ENCODE measurements at regions not wholly inside any gene's neighbourhood (a gene's known extent, or its start where the extent isn't known, plus 50 kb on each side); places are given as distances from the start of the nearest gene placed in this dataset.
"Not testable (repeated sequence)": the region's sequence is repeated elsewhere in the genome, so short reads cannot be mapped to it uniquely, and the experiment has no call there.

- Mint-ChIP-seq H3K4me3 (no peak overlapping the region), H3K4me1 (no peaks in the 10 kb centered on the region), H3K36me3 (no peaks in the 10 kb centered on the region), H3K9me3 (peaks cover 0 to 3% (median 0%) of the 10 kb centered on the region in 9 donors), H3K27me3 (peaks cover 0 to 6% (median 0%) of the 10 kb centered on the region in 5 donors), H3K27ac (no peak overlapping the region)
- DNase-seq, result no peak
- no peak for ATAC-seq
- POLR2A ChIA-PET, result no interaction called here
Measured at GRCh38 chr3:87581240-87581639, 304.9 kb upstream of the POU1F1 start.

- H3K4me3 Mint-ChIP-seq, result no peak overlapping the region
- H3K27me3 Mint-ChIP-seq, result no peaks in the 10 kb centered on the region
- H3K9me3 Mint-ChIP-seq, result no peaks in the 10 kb centered on the region
- no peaks in the 10 kb centered on the region for H3K4me1 Mint-ChIP-seq
- H3K36me3 Mint-ChIP-seq, result no peaks in the 10 kb centered on the region
- POLR2A ChIA-PET, result no interaction called here
- ATAC-seq (no peak), DNase-seq (no peak)
- H3K27ac Mint-ChIP-seq, result no peak overlapping the region
Measured at GRCh38 chr3:87576752-87577151, 300.4 kb upstream of the POU1F1 start.

DNA sequence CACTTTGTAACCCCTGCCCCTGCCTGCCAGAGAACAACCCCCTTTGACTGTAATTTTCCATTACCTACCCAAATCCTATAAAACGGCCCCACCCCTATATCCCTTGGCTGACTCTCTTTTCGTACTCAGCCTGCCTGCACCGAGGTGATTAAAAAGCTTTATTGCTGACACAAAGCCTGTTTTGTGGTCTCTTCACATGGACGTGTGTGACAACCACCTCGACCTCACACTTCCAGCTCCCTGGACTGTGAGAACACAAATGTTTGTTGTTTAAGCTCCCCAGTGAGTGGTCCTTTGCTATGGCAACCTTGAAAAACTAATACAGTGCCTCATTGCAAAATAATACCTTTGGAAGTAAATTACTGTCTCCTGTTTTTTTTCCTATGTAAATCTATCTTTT lies 299.2 kb upstream of the POU1F1 start:
- Mint-ChIP-seq H3K27ac (no peak overlapping the region), H3K27me3 (no peaks in the 10 kb centered on the region), H3K9me3 (no peaks in the 10 kb centered on the region), H3K36me3 (no peaks in the 10 kb centered on the region), H3K4me3 (no peak overlapping the region), H3K4me1 (no peaks in the 10 kb centered on the region)
- POLR2A ChIA-PET, result no interaction called here
- DNase-seq (no peak), ATAC-seq (no peak)

DNA sequence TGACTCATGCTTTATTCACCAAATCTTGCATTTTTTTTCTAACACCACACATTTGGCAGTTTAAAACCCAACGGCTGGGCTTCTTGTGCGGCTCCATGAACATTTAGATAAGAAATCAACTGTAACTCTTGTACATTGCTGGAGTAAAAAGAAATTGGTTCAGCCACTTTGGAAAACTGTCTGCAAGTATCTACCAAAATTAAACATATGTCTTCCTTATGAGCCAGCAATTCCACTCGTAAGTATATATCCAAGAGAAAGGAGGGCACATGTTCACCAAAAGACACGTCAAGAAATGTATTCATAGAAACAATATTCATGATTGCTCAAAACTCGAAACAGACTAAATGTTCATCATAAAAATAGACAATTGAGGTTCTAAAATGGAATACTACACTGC lies 291.9 kb upstream of the POU1F1 start:
- no peak overlapping the region for H3K27ac Mint-ChIP-seq
- no peaks in the 10 kb centered on the region for H3K27me3 Mint-ChIP-seq
- H3K4me1 Mint-ChIP-seq, result no peaks in the 10 kb centered on the region
- DNase-seq, result no peak
- no peak for ATAC-seq
- POLR2A ChIA-PET, result no interaction called here
- H3K4me3 Mint-ChIP-seq, result no peak overlapping the region
- H3K36me3 Mint-ChIP-seq, result no peaks in the 10 kb centered on the region
- H3K9me3 Mint-ChIP-seq, result no peaks in the 10 kb centered on the region

- POLR2A ChIA-PET, result no interaction called here
- Mint-ChIP-seq H3K27ac (no peak overlapping the region), H3K36me3 (no peaks in the 10 kb centered on the region), H3K4me3 (no peak overlapping the region), H3K9me3 (no peaks in the 10 kb centered on the region), H3K4me1 (no peaks in the 10 kb centered on the region), H3K27me3 (peaks cover 0 to 1% (median 0%) of the 10 kb centered on the region in 5 donors)
- no peak for DNase-seq
- ATAC-seq, result no peak
Measured at GRCh38 chr3:87564438-87564837, 288.1 kb upstream of the POU1F1 start.

DNA sequence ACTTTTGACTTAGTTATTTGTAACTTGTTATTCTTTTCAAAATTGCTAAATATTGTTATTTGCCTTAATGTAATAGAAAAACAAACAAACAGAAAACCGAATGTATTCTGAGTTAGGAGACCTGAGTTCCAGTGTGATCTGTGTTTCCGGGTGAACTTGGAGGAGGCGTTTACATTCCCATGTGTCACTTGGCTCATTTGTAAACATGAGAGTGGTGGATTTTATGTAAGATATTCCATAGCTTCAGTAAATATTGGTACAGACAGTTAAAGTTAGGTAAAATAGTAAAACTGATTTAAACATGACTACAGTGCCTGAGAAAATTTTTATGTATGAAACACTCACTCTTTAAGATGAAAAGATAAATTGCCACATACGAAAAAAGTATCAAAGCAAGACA lies 287.3 kb upstream of the POU1F1 start:
- POLR2A ChIA-PET, result no interaction called here
- H3K4me1 Mint-ChIP-seq, result no peaks in the 10 kb centered on the region

DNA sequence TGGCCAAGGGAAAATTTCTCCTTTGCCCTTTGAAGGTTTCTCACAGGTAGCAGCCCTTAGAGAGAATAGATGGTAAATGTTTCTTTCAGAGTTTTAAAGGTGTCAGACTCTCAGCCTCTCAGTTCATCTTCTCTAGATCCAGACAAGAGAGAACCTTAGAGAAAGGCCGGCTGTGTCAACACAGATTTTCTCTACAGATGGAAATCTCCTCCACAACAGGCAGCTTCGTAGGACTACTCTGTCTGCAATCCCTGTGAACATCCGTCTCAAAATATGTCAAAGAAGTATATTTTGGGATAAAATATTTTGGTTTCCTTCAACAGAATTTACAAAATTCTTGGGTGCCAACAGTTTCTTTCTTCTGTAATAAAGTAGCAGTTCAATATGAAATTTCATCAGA lies 282.1 kb upstream of the POU1F1 start:
- no peak for DNase-seq
- no peaks in the 10 kb centered on the region for H3K9me3 Mint-ChIP-seq
- peaks cover 0 to 1% (median 0%) of the 10 kb centered on the region in 5 donors for H3K27me3 Mint-ChIP-seq
- no peak overlapping the region for H3K27ac Mint-ChIP-seq
- no peaks in the 10 kb centered on the region for H3K36me3 Mint-ChIP-seq
- H3K4me1 Mint-ChIP-seq, result no peaks in the 10 kb centered on the region
- no peak overlapping the region for H3K4me3 Mint-ChIP-seq
- POLR2A ChIA-PET, result no interaction called here
- ATAC-seq, result no peak

More for the DNA sequence above, 287.3 kb upstream of the POU1F1 start:
- Mint-ChIP-seq H3K36me3 (no peaks in the 10 kb centered on the region), H3K4me3 (no peak overlapping the region), H3K27me3 (peaks cover 0 to 1% (median 0%) of the 10 kb centered on the region in 5 donors), H3K9me3 (no peaks in the 10 kb centered on the region), H3K27ac (no peak overlapping the region)
- ATAC-seq, result no peak
- no peak for DNase-seq

GRCh38 chr3:87555290-87555689 lies 278.9 kb upstream of the POU1F1 start:
- POLR2A ChIA-PET, result no interaction called here
- Mint-ChIP-seq H3K27ac (no peak overlapping the region), H3K36me3 (no peaks in the 10 kb centered on the region), H3K4me1 (no peaks in the 10 kb centered on the region), H3K9me3 (no peaks in the 10 kb centered on the region), H3K4me3 (no peak overlapping the region), H3K27me3 (peaks cover 0 to 2% (median 0%) of the 10 kb centered on the region in 5 donors)
- DNase-seq (no peak), ATAC-seq (no peak)

- H3K4me3 Mint-ChIP-seq, result no peak overlapping the region
- no peak overlapping the region for H3K27ac Mint-ChIP-seq
Measured at GRCh38 chr3:87553058-87553457, 276.7 kb upstream of the POU1F1 start.

GRCh38 chr3:87550892-87551291 lies 274.5 kb upstream of the POU1F1 start:
- no peaks in the 10 kb centered on the region for H3K4me1 Mint-ChIP-seq
- POLR2A ChIA-PET, result no interaction called here

More at GRCh38 chr3:87553058-87553457, 276.7 kb upstream of the POU1F1 start:
- no peaks in the 10 kb centered on the region for H3K4me1 Mint-ChIP-seq
- no peaks in the 10 kb centered on the region for H3K9me3 Mint-ChIP-seq
- POLR2A ChIA-PET, result no interaction called here
- no peak for DNase-seq
- peaks cover 0 to 2% (median 2%) of the 10 kb centered on the region in 5 donors for H3K27me3 Mint-ChIP-seq
- no peaks in the 10 kb centered on the region for H3K36me3 Mint-ChIP-seq
- ATAC-seq, result no peak

DNA sequence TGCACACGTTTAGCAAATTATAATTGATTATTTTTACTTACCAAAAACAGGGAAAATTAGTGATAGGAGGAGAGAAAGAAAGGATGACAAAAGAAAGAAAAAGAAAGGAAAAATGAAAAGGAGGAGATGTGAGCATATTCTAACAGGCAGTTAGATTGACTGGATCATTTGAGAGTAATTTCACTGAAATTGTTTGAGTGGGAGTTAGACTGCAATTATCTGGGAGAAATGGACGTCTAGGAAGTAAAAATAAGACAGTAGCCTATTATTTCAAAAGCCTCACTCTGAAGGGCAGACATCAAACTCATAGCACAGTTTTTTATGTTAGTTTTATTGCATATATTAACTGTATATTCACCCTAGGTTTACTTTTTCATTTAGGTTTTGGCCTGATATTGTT lies 272.8 kb upstream of the POU1F1 start:
- POLR2A ChIA-PET, result no interaction called here
- Mint-ChIP-seq H3K27ac (no peak overlapping the region), H3K4me1 (no peaks in the 10 kb centered on the region), H3K4me3 (no peak overlapping the region), H3K9me3 (no peaks in the 10 kb centered on the region), H3K36me3 (no peaks in the 10 kb centered on the region), H3K27me3 (peaks cover 0 to 6% (median 2%) of the 10 kb centered on the region in 5 donors)
- no peak for DNase-seq
- no peak for ATAC-seq

More at GRCh38 chr3:87550892-87551291, 274.5 kb upstream of the POU1F1 start:
- Mint-ChIP-seq H3K9me3 (no peaks in the 10 kb centered on the region), H3K27me3 (peaks cover 0 to 6% (median 2%) of the 10 kb centered on the region in 5 donors), H3K36me3 (no peaks in the 10 kb centered on the region), H3K4me3 (no peak overlapping the region), H3K27ac (no peak overlapping the region)
- no peak for ATAC-seq
- no peak for DNase-seq

GRCh38 chr3:87548271-87548670 lies 271.9 kb upstream of the POU1F1 start:
- ATAC-seq, result no peak
- Mint-ChIP-seq H3K9me3 (no peaks in the 10 kb centered on the region), H3K4me1 (no peaks in the 10 kb centered on the region), H3K27me3 (peaks cover 0 to 6% (median 2%) of the 10 kb centered on the region in 5 donors), H3K4me3 (no peak overlapping the region), H3K27ac (no peak overlapping the region), H3K36me3 (no peaks in the 10 kb centered on the region)
- POLR2A ChIA-PET, result no interaction called here
- DNase-seq, result no peak

- no peak overlapping the region for H3K4me3 Mint-ChIP-seq
- ATAC-seq (no peak), DNase-seq (no peak)
- H3K9me3 Mint-ChIP-seq, result no peaks in the 10 kb centered on the region
- no peaks in the 10 kb centered on the region for H3K36me3 Mint-ChIP-seq
- peaks cover 0 to 6% (median 2%) of the 10 kb centered on the region in 5 donors for H3K27me3 Mint-ChIP-seq
- H3K27ac Mint-ChIP-seq, result no peak overlapping the region
- H3K4me1 Mint-ChIP-seq, result no peaks in the 10 kb centered on the region
- POLR2A ChIA-PET, result no interaction called here
Measured at GRCh38 chr3:87546216-87546615, 269.8 kb upstream of the POU1F1 start.

- H3K36me3 Mint-ChIP-seq, H3K9me3 Mint-ChIP-seq, POLR2A ChIA-PET, ATAC-seq, H3K4me3 Mint-ChIP-seq, H3K4me1 Mint-ChIP-seq, DNase-seq, H3K27me3 Mint-ChIP-seq, H3K27ac Mint-ChIP-seq: not testable (repeated sequence)
Measured at GRCh38 chr3:87543408-87543807, 267.0 kb upstream of the POU1F1 start.

Data from naive thymus-derived CD8-positive, alpha-beta T cell (primary cell).